HL-60 (cell line): ENCODE measurements at regions not wholly inside any gene's neighbourhood (a gene's known extent, or its start where the extent isn't known, plus 50 kb on each side); places are given as distances from the start of the nearest gene placed in this dataset.
"Not testable (repeated sequence)": the region's sequence is repeated elsewhere in the genome, so short reads cannot be mapped to it uniquely, and the experiment has no call there.

Source experiments
- DNase-seq, 2 experiments: peaks; one replicate each; pipeline ENCODE4 v3.0.0-alpha.2; 2010 to 2020; ENCODE audit warnings: low read depth in 1 of 2, low spot score in 1 of 2
- H3K27ac ChIP-seq: fragments of 250-450 bp; sonication (Bioruptor Pico); replicated peaks from 2 replicates; pipeline ENCODE4 v1.5.1; 2020; ENCODE audit warnings: mild to moderate bottlenecking, moderate library complexity
- H3K27me3 ChIP-seq: fragments of 250-450 bp; sonication (Bioruptor Pico); 2 replicates; pipeline ENCODE4 v1.5.1; 2021; ENCODE audit warnings: mild to moderate bottlenecking, moderate library complexity; ENCODE audit not compliant: insufficient read depth, poor library complexity, severe bottlenecking
- H3K4me3 ChIP-seq: replicated peaks from 2 replicates; pipeline ENCODE4 v1.5.1; 2011; ENCODE audit warnings: mild to moderate bottlenecking, control low read depth, low read length; ENCODE audit not compliant: insufficient read depth
- CTCF ChIP-seq: IDR thresholded peaks from one replicate; pipeline ENCODE4 v1.5.1; 2011; ENCODE audit warnings: low read length, control low read depth, inconsistent platforms; ENCODE audit not compliant: insufficient read depth
- GABPA ChIP-seq: IDR thresholded peaks from 2 replicates; pipeline ENCODE4 v1.6.1; 2012; ENCODE audit warnings: low read depth
- POLR2AphosphoS5 ChIP-seq: IDR thresholded peaks from 2 replicates; pipeline ENCODE4 v1.6.1; 2012; ENCODE audit warnings: low read depth
- SPI1 ChIP-seq: IDR thresholded peaks from 2 replicates; pipeline ENCODE4 v1.6.1; 2012; ENCODE audit warnings: low read depth, mild to moderate bottlenecking, borderline replicate concordance
- TF ChIP-seq, protein P1 (sequence below): IDR thresholded peaks from 2 replicates; pipeline ENCODE4 v1.6.1; 2012; ENCODE audit warnings: low read depth; ENCODE audit not compliant: insufficient replicate concordance

DNA sequence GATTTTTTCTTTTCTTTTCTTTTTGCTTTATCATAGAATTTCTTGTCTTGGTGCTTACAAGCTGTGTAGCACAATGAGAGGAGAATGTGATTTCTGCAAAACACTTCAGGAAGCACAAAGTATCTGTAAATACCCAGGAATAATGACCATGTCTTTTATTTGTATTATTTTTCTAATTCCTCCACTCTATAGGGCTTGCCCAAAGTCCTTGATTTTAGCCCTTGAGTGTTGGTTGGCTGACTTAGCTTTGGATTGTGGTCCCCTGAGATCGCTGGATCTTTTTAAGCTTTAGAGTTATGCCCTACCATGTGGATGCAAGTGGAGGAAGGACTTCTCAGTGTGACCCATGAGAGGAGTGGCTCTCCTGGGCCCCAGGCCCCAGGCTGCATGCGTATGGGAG is 52.2 kb downstream of the HOXC4 start:
- not testable (repeated sequence) for DNase-seq, H3K27ac ChIP-seq, H3K4me3 ChIP-seq
- H3K27me3 ChIP-seq: peaks cover 17% of the 10 kb centered on the region

DNA sequence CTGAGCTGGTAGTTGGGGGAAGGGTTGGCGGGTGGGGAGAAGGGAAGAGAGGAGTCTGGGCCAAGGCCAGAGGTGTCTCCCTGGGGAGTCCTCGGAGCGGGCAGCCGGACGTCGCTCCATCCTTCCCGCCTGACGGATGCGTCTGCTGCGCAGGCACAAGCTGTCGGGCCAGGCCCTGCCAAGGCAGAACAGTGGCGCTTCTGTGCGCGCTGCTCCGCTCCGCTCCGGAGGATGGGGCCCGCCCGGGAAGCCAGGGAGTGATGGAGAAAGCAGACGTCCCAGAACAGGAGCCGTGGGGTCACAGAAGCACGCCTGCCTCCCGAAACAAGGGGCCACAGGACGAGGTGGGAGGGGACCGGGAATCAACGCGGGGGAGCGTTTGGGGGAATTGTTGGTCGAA is 52.6 kb downstream of the HOXC4 start:
- not testable (repeated sequence) for H3K27ac ChIP-seq, DNase-seq, H3K4me3 ChIP-seq
- H3K27me3 ChIP-seq: peaks cover 17% of the 10 kb centered on the region

GRCh38 chr12:54106803-54107579 is 53.4 kb downstream of the HOXC4 start:
- DNase-seq, H3K4me3 ChIP-seq, H3K27ac ChIP-seq: not testable (repeated sequence)
- H3K27me3 ChIP-seq: peaks cover 14% of the 10 kb centered on the region

DNA sequence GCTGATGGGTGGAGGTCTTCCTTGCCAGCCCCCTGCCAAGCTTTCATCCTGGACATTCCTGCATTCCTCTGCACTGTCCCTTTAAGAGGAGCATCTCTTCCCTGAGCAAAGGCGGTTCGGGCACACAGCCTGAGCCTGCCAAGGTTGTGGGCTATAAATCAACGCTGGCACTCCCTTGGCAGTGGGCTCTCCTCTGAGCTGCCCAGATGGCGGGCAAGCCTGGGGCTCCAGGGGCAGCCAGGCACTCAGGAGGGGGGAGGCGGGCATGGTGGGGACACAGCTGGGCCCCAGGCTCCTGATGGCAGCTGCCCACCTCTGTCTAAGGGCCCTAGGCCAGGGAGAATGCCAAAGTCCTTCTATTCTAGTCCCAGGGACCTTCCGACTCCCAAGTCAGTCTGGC is 58.7 kb downstream of the HOXC4 start:
- not testable (repeated sequence) for H3K27ac ChIP-seq, H3K4me3 ChIP-seq, DNase-seq
- H3K27me3 ChIP-seq: peaks cover 14% of the 10 kb centered on the region

DNA sequence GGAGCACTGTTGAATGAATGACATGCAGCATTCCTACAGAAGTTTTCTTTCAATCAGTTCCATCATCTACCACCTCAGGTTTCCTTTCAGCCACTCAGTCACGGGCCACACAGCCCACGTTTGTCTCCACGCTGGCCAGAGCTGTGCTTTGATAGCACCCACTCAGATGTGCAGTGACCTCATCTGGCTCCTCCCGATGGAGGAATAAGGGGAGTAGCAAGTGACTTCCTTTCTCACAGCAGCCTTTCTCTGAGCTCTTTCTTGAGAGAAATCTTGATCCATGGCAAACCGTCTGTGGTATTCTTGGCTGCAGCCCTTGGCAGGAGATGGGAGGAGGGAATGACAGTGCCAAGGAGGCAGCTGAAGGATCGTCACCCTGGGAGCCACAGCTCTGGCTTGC is 62.4 kb downstream of the HOXC4 start:
- H3K27me3 ChIP-seq: peaks cover 10% of the 10 kb centered on the region
- DNase-seq, H3K27ac ChIP-seq, H3K4me3 ChIP-seq: not testable (repeated sequence)

DNA sequence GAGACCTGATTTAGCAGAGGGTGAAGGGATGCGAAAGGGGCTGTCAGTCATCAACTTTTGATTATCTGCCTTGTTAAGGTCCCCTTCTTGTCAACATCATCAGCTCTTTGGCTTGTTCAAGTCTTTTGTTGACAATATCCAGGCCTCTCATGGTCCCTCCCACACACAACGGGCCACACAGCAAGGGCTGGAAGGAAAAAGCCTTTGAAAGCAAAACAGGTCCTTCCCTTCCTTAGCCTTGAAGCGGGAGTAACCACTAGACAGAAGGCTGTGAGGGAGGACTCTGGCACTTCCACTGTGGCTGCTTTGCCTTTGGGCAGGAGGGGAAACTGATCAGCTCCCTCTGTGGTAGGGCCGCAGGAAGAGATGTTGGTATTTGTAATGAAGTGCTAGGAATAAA is 63.8 kb downstream of the HOXC4 start:
- not testable (repeated sequence) for H3K27ac ChIP-seq, H3K4me3 ChIP-seq, DNase-seq
- peaks cover 13% of the 10 kb centered on the region for H3K27me3 ChIP-seq

- H3K27me3 ChIP-seq: peaks cover 16% of the 10 kb centered on the region
- not testable (repeated sequence) for DNase-seq, H3K4me3 ChIP-seq, H3K27ac ChIP-seq
Measured at GRCh38 chr12:54119082-54119481, 65.4 kb downstream of the HOXC4 start.

DNA sequence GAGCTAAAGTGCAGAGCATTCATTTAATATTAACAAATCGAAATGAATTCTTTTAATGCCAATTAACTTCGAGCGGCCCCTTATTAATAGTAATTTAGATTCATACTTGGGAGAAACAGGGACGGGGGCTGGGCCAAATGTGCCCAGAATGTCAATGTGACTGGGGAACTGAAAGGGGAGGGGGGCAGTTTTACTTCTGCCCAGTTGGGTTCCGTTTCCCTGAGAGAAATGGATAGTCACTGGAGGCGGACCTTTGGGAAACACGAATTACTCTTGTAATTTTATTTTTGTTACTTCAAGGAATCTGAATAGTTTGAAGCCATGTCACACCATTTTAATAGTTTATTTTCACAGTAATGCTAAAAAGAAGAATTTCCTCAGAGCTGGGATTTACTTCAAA is 64.8 kb downstream of the SMUG1 start:
- H3K4me3 ChIP-seq, DNase-seq, H3K27ac ChIP-seq: not testable (repeated sequence)
- H3K27me3 ChIP-seq: peaks cover 45% of the 10 kb centered on the region

GRCh38 chr12:54125708-54126028 is 63.1 kb downstream of the SMUG1 start:
- not testable (repeated sequence) for DNase-seq, H3K27ac ChIP-seq, H3K4me3 ChIP-seq
- peaks cover 50% of the 10 kb centered on the region for H3K27me3 ChIP-seq

- no peak for DNase-seq
- Histone ChIP-seq H3K4me3 (no peak overlapping the region), H3K27me3 (peaks cover 50% of the 10 kb centered on the region), H3K27ac (no peak overlapping the region)
- TF ChIP-seq SPI1 (no peak), CTCF (no peak), POLR2AphosphoS5 (no peak), GABPA (no peak)
- TF ChIP-seq, protein P1, sequence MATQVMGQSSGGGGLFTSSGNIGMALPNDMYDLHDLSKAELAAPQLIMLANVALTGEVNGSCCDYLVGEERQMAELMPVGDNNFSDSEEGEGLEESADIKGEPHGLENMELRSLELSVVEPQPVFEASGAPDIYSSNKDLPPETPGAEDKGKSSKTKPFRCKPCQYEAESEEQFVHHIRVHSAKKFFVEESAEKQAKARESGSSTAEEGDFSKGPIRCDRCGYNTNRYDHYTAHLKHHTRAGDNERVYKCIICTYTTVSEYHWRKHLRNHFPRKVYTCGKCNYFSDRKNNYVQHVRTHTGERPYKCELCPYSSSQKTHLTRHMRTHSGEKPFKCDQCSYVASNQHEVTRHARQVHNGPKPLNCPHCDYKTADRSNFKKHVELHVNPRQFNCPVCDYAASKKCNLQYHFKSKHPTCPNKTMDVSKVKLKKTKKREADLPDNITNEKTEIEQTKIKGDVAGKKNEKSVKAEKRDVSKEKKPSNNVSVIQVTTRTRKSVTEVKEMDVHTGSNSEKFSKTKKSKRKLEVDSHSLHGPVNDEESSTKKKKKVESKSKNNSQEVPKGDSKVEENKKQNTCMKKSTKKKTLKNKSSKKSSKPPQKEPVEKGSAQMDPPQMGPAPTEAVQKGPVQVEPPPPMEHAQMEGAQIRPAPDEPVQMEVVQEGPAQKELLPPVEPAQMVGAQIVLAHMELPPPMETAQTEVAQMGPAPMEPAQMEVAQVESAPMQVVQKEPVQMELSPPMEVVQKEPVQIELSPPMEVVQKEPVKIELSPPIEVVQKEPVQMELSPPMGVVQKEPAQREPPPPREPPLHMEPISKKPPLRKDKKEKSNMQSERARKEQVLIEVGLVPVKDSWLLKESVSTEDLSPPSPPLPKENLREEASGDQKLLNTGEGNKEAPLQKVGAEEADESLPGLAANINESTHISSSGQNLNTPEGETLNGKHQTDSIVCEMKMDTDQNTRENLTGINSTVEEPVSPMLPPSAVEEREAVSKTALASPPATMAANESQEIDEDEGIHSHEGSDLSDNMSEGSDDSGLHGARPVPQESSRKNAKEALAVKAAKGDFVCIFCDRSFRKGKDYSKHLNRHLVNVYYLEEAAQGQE: no peak
Measured at GRCh38 chr12:54126029-54126695, 62.6 kb downstream of the SMUG1 start.
